ENCODE measurements at regions not wholly inside any gene's neighbourhood (a gene's known extent, or its start where the extent isn't known, plus 50 kb on each side); places are given as distances from the start of the nearest gene placed in this dataset.

DNA sequence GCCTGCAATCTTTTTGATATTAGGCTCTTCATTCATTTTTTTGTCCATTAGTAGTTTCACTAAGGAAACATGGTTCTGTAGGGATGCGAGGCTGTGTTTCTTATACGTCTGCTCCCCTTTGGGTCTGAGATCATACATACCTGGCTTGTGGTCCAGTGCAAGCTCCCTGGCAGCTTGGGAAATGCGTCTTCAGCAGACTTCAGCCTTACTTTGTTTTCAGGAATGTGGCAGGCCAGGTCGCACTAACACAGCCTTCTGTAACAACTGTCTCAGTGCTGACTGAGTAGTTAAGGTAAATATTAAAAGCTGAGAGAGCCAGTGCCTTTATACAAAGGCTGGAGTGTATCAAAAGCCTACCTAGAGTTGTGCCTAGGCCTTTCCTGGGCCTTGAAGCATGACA, 970.5 kb upstream of the EEF2KMT start (continued):
- no peak for TF ChIP-seq ZNF462 (CRISPR knock-in tag; IDR thresholded peaks at IDR 0.05)

- no peak for DNase-seq (ENCODE audit: low spot score)
- no peak for ATAC-seq
- no peaks in the 10 kb centered on the region for H4K20me1 ChIP-seq (replicated peaks; ENCODE audit: insufficient read depth)
- no peak overlapping the region for H3K4me2 ChIP-seq
- no peak overlapping the region for H3K4me3 ChIP-seq
- H3K27me3 Mint-ChIP-seq (ENCODE audit: insufficient read depth, low read depth, poor library complexity): no peaks in the 10 kb centered on the region
- H3K4me1 Mint-ChIP-seq: peaks cover 7% of the 10 kb centered on the region; the same call in 2 of the 3 replicates
- H3K79me2 ChIP-seq (replicated peaks; ENCODE audit: insufficient read depth): no peaks in the 10 kb centered on the region
- H3K36me3 ChIP-seq (ENCODE audit: insufficient read depth): peaks cover under 1% of the 10 kb centered on the region; the same call in 1 of the 2 replicates
- peaks cover under 1% of the 10 kb centered on the region; the same call in 2 of the 3 replicates for H3K36me3 Mint-ChIP-seq (ENCODE audit: low read depth)
- H3K27me3 ChIP-seq (ENCODE audit: insufficient read depth): no peaks in the 10 kb centered on the region
- H3K27ac ChIP-seq (ENCODE audit: low read depth): no peak overlapping the region
- H3F3A ChIP-seq (replicated peaks; ENCODE audit: low read depth): no peaks in the 10 kb centered on the region
- no peak overlapping the region for H2AFZ ChIP-seq
- H3K9me3 Mint-ChIP-seq: peaks cover 1% of the 10 kb centered on the region
- H3K9me2 ChIP-seq (ENCODE audit: insufficient read depth): no peaks in the 10 kb centered on the region
- no peak overlapping the region for H3K4me3 Mint-ChIP-seq
- no peak overlapping the region for H3K27ac Mint-ChIP-seq
- no peaks in the 10 kb centered on the region for H3K4me1 ChIP-seq (ENCODE audit: insufficient read depth)
- TF ChIP-seq STAT1 (IDR thresholded peaks at IDR 0.05; ENCODE audit: unreplicated experiment) (no peak), POLR2AphosphoS5 (IDR thresholded peaks at IDR 0.05; ENCODE audit: low read depth) (no peak), CREB1 (CRISPR knock-in tag; IDR thresholded peaks at IDR 0.05; ENCODE audit: low read depth) (no peak), ZNF114 (CRISPR knock-in tag; IDR thresholded peaks at IDR 0.05) (no peak), NANOG (IDR thresholded peaks at IDR 0.05; ENCODE audit: borderline replicate concordance) (no peak), EZH2phosphoT487 (IDR thresholded peaks at IDR 0.05; ENCODE audit: unreplicated experiment) (no peak), CTCF (conservative IDR thresholded peaks at IDR 0.05; ENCODE audit: low read depth in 2 of 2) (no peak), EZH2 (IDR thresholded peaks at IDR 0.05; ENCODE audit: low read depth, unreplicated experiment) (no peak), JUNB (IDR thresholded peaks at IDR 0.05; ENCODE audit: unreplicated experiment) (no peak), ZNF331 (CRISPR knock-in tag; IDR thresholded peaks at IDR 0.05; ENCODE audit: low read depth) (no peak)
- TF ChIP-seq, protein P1, sequence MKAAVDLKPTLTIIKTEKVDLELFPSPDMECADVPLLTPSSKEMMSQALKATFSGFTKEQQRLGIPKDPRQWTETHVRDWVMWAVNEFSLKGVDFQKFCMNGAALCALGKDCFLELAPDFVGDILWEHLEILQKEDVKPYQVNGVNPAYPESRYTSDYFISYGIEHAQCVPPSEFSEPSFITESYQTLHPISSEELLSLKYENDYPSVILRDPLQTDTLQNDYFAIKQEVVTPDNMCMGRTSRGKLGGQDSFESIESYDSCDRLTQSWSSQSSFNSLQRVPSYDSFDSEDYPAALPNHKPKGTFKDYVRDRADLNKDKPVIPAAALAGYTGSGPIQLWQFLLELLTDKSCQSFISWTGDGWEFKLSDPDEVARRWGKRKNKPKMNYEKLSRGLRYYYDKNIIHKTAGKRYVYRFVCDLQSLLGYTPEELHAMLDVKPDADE (IDR thresholded peaks at IDR 0.05): no peak
Measured at GRCh38 chr16:6066652-6067051, 969.1 kb upstream of the EEF2KMT start.
